HG02759 (cell line): ENCODE measurements at regions not wholly inside any gene's neighbourhood (a gene's known extent, or its start where the extent isn't known, plus 50 kb on each side); places are given as distances from the start of the nearest gene placed in this dataset.

Source experiments
- ATAC-seq: cut with Tn5 transposase; IDR thresholded peaks from one replicate; pipeline ENCODE4 v1.9.1; 2021; ENCODE audit warnings: mild to moderate bottlenecking, moderate library complexity; ENCODE audit not compliant: unreplicated experiment

GRCh38 chr6:74145931-74146330, 449.9 kb downstream of the CD109 start:
- ATAC-seq: no peak

DNA sequence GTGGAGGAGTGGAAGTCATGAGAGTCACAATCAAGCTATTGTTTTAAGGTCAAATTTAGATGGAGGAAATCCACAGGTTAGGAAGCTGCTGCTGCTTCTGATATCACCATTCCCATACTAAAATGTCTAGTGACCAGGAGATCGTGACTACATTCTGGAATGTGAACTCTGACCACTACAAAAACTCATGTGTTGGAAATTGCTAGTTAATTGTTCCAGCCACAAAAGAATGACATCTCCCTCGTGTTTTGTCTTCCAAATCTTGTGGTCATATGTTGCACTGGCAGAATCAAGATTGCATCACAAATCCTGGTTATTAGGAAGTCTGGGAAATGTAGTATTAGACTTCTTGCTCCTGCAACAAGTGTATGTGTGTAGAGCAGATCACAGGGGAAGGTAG, 441.9 kb downstream of the CD109 start:
- no peak for ATAC-seq

DNA sequence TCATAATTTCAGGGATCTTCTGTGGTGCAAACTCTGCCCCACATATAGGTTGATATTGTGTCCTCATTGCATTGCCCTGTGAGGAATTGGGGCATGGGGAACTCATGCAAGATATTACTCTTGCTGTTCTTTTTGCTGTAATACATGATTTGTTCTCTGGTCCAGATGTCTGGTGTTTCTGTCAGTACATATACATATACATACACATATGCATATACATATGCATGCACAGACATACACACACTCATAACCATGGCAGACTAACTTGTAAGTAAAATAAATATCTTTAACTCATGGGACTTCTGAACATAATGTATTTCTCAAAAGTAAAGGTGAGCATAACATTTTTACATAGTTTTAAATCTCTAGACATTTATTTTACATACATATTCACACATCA, 438.3 kb downstream of the CD109 start:
- ATAC-seq: no peak

DNA sequence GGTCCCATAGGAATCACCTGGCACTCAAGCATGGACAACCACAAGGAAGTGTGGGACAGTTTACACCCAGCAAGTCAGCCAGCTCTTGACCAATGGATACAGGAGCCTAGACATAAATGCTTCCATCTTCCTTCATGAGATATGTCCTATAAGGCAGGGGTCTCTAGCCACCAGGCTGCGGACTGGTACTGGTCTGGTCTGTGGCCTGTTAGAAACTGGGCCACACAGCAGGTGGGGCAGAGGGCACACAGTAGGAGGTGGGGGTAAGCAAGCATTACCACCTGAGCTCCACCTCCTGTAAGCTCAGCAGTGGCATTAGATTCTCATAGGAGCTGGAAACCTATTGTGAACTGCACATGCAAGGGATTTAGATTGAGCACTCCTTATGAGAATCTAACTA, 437.1 kb downstream of the CD109 start:
- ATAC-seq: no peak

DNA sequence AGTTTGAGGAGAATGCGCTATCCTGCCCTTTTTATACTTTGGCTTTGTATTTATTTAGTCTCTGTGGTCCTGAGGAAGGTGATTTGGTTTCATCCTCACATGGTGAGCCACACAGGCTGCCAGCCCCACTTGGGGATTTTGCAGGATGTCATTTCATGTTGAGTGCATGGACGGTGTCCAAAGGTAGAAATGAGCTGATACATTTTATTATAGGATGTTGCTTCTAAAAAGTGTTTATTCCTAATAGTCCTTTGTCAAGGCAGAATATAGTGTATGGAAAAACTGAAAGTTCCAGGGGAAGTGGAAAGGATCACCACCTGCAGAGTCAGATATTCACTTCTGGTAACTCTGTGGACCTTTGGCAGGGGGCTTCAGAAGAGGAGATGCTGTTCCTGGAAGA, 434.6 kb downstream of the CD109 start:
- no peak for ATAC-seq

- ATAC-seq: no peak
Measured at GRCh38 chr6:74128536-74128935, 432.5 kb downstream of the CD109 start.

DNA sequence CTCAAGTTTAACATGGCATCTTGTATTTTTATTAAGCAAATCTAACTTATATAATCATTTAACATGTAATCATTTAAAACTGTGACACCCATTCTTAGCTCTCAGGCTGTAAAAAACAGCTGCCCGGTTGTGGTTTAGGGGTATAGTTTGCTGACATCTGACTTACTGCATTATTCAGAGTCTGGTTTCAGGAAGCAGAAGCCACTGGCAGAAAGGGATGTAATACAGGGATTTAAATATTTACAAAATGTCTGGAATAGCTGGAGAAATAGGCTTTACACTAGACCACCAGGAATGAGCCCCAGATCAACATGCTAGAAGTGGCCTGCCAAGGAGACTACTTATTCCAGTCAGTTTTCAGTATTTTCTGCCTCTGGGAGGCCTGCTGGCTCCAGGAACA, 421.1 kb downstream of the CD109 start:
- ATAC-seq: no peak

DNA sequence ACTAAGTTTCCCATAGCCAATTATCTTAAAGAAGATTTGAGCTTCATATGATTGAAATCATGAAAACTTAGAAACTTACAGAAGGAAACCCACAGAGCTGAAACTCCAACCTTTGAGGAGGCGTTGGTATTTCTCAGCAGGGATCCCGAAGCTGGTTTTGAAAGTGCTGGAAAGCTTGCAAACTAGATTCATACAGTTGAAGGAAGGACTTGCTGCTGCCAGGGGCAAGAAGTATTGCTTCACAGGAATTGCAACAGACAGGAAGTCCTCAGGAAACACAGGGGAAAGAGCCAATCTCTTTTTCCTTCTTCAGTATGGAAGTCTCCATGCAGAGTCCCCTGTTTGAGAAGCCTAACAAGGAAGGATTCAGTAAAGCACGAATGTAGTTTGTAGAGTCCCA, 419.7 kb downstream of the CD109 start:
- ATAC-seq: no peak

DNA sequence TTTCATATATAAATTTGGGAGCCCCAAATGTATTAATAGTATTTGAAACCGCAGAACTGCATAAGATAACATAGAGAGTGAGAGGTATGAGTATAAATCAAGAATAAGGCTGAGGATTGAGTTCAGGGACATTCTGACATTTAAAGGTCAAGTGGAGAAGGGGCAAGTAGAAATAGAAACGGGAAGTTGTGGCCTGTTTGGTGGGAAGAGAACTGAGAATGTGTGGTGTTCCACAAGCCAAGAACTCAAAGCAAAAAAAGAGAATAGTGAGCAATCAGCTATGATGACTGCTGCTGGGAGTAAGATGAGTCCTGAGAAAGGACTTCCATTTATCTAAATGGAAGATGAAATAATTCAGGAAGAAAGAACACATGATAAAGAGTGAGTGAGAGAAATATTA, 418.4 kb downstream of the CD109 start:
- ATAC-seq: no peak

DNA sequence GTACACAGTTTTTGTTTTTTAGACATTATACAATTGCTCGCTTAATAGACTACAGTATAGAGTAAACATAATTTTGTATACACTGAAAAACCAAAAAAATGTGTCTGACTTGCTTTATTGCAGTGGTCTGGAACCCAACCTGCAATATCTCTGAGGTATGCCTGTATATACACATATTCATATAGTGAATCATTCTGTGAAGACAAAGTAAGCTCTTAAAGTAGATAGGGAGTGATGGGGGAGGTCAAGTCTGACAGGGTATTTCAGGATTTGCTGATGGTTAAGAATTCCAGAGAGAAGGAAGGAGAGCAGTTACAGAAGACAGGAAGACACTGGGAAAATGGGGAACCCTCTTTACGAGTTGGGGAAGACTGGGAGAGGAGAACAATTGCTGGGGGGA, 417.9 kb downstream of the CD109 start:
- no peak for ATAC-seq

DNA sequence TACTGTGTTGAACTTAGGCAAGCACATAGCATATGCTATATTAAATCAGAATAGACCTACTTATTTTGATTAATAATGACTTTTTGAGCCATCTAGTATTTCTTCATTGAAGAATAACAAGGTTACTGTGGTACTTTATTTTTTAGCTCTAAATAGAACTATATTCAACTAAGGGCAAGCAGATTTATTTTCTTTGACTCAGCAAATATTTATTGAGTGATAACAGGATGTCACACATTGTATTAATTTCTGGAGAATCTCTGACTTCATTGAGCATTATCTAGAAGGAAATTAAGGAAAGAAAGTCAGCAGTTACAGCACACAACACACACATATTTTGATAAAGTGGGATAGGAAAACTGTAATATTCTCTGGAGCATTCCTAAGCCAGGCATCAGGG, 407.4 kb downstream of the CD109 start:
- no peak for ATAC-seq

DNA sequence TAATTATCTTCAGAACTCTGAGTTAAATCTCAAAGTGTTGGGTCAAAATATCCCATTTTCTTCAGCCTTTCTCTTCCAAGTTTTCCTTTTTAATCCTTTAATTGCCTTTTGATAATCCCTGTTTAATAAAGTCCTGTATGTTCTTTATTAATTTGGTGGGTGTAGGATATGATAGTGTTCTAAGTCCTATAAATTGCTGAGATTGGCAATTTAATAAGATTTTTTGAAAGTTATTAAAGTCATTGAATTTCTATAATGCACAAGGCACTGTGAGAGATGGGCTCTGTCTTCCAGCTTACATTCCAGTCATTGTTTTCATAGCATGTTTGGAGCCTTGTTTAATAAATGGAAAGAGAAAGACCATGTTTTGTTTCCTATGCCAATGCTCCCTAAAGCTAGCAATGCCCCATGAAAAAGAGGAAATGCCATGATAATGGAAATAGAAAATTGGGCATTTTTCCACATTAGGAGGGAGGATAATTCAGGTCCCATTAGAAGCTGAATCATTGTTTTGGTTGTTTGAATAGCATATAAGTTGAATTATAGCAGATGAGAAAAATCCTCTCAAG, 404.8 kb downstream of the CD109 start:
- ATAC-seq: no peak

- no peak for ATAC-seq
Measured at GRCh38 chr6:74096329-74096728, 400.3 kb downstream of the CD109 start.

- no peak for ATAC-seq
Measured at GRCh38 chr6:74093361-74093760, 397.4 kb downstream of the CD109 start.

GRCh38 chr6:74091794-74092157, 395.8 kb downstream of the CD109 start:
- ATAC-seq: no peak

GRCh38 chr6:74091136-74091793, 395.3 kb downstream of the CD109 start:
- ATAC-seq: peak; percentile 72

DNA sequence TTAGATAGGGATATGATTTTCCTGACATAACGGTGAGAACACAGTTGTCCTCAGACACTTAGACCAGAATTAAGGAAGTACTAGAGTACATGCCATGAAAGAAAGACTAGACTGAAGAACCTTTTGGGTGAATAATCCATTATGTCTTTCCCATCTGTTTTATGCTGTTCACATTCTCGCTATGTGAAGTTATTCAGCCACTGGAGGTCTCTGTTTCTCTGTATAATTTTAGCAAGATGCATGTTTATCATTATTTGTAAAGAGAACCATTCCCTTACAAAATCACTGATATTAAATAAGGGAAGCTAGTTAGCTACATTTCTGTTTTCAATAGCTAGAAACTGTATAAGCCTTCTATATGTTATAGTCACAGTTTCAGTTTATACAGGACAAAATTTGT, 391.9 kb downstream of the CD109 start:
- ATAC-seq: no peak

GRCh38 chr6:74075896-74076295, 379.9 kb downstream of the CD109 start:
- ATAC-seq: no peak

DNA sequence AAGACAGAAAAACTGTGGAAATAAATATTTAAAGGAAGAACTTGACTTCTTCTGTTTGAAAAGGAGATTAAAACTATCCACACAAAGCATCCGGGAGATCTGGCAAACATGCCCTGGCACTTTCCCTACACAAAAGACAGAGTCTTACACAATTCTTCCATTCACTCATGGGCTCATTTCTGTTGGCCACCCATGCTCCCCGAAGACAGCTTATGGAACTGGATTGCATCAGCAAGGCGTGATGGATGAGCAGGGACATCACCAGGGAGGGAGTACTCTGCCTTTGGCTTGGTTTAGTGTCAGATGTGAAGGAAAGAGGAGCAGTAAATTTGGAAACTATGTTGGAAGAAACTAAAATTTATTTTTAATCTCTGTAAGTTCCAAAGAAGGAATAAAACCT, 379.3 kb downstream of the CD109 start:
- no peak for ATAC-seq

DNA sequence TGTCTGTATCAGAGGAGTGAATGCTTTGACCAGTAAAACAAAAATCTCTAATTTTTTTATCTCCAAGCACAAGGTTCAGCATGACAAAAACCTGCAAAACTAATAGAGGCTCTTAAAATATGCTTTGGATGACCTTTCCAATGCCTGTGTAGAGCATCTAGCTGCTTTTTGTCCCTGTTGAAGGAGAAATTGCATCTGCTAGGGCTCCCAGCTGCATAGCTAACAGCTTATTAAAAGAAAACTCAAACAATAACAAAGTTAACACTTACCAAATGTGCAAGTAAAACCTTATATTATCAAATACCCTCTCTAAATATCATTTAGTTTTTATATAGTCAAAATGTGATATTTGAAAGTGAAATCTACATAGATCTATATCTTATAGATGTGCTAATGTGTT, 378.6 kb downstream of the CD109 start:
- no peak for ATAC-seq

DNA sequence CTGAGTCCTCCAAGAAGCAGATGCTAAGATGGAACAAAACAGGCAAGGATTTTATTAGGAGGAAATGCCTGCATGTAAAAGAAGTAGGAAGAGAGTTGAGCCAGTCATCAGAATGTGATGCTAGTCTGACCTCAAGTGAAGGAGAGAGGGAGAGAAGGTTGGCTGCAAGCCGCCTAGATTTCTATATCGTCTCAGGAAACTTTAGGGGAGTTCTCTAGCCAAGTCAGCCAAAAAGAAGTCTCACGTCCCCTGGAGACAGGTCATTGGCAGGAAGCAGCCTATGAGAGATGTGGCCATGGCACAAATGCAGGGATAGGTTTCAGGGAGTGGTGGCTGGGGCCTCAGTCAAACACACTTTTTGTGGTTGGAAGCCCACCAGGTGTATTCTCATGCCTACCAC, 378.0 kb downstream of the CD109 start:
- ATAC-seq: no peak

- ATAC-seq: no peak
Measured at GRCh38 chr6:74073429-74073828, 377.4 kb downstream of the CD109 start.

GRCh38 chr6:74071214-74071613, 375.2 kb downstream of the CD109 start:
- ATAC-seq: no peak
